Activated CD8-positive, alpha-beta memory T cell treated with anti-CD3 and anti-CD28 coated beads, Interleukin-2, amount 50 U/mL, for 48 hours (primary cell): ENCODE measurements at regions not wholly inside any gene's neighbourhood (a gene's known extent, or its start where the extent isn't known, plus 50 kb on each side); places are given as distances from the start of the nearest gene placed in this dataset.
A peak's percentile ranks its signal among the peaks of the same experiment; 100 is the strongest.
"Not testable (repeated sequence)": the region's sequence is repeated elsewhere in the genome, so short reads cannot be mapped to it uniquely, and the experiment has no call there.

Experiments used
- DNase-seq: peaks from one replicate; pipeline ENCODE4 v3.0.0-alpha.2; 2020

DNA sequence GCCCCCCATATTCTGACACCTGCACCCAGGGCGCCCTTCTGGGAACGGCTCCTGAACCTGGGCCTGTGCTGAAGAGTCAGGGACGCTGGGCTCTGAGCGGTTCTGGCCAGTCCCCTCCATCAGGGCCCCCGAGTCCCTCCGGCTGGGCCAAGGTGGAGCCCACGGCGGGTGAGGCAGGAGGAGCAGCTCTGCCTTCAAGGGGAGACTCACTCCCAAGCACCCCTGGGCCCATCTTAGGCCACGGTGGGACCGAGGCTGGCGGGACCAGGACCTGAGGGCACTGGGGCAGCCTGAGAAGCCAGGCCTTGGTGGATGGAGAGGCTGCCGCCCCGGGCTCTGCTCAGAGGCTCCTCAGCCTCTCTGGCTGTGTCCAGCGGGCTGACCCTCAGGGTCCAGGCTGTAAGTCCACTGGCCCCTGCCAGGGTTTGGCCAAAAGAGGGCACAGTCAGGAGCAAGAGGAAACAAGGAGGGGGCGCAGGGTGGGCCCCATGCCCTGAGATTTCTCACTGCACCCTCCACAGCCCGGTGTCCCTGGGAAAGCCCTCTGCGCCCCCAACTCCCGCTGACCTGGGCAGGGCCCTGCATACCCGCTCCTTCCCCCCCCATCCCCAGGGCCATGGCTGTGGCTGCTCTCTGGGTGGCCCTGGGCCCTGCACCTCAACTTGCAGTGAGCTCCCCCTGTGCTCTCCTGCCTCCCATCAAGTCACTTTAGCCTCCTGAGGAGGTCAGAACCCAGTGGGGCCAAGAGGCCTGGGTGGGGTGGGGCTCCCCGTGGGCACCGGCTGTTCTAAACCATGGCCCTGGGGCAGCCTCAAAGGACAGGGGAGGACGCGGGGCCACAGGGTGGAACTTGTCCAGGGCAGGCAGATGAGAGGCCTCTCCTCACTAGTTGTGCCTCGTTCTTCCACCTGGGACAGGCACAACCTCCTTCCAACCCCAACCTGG, 266.4 kb upstream of the SFSWAP start:
- no peak for DNase-seq

DNA sequence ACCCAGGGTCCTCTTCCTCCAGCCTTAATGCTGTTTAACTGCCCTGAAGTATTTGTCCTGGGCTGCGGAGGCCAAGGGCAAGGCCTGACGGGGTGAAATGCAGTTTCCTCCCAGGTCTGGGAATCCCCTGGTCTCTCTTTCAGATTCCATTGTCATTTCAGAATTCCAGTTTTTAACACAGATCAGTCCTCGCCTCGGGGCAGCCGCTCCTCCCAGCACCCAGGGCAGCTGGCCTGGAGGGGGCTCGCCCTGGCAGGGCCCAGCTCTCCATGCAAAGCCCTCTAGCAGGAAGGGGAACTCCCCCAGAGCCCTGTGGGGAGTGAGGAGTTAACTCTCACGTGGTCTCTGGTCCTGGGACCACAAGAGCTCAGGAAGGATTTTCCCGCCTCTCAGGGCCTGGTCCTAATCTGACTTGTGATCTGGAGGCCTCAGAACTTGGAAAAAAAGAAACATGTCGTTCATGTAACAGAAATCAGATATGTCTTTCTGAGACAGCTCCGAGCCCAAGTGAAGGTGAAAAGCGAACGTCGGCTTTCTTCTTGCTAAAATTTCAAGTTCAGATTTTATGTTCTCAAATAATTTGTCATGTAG, 265.6 kb upstream of the SFSWAP start:
- no peak for DNase-seq

DNA sequence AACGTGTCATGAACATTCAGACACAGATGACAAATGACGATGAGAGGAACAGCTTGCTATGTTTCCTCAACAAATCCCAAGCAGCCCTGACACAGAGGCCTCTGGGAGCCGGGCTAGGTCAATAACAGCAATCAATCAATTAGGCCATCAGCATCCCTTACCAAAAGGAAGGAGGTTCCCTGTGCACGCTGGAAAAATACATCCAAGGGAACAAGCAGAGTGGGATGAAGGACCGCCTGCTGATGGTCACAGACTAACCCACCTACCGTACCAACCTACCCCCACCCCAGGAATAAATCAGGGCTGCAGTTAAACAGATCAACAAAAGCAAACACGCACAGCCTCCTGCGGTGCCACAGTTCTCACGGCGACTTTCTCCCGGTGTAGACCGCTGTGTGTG, 265.1 kb upstream of the SFSWAP start:
- DNase-seq: no peak

DNA sequence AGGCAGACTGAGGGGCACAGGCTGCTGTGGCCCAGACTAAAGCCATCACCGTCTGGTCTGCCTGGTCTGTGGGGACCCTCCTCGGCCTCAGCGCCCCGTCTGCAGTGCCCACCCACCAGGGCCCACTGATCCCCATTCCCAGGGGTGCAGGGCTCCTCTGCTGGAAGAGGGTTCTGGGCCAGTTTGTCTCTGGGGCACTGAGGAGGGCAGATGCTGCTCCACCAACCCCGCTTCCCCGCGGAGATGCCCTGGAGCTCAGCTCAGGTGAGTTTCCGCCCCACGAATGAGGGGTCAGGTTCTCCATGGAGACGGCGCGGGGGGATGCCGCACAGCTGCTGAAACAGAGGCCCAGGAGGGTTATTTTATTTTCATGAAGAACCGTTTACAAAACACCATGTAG, 263.3 kb upstream of the SFSWAP start:
- DNase-seq: not testable (repeated sequence)

DNA sequence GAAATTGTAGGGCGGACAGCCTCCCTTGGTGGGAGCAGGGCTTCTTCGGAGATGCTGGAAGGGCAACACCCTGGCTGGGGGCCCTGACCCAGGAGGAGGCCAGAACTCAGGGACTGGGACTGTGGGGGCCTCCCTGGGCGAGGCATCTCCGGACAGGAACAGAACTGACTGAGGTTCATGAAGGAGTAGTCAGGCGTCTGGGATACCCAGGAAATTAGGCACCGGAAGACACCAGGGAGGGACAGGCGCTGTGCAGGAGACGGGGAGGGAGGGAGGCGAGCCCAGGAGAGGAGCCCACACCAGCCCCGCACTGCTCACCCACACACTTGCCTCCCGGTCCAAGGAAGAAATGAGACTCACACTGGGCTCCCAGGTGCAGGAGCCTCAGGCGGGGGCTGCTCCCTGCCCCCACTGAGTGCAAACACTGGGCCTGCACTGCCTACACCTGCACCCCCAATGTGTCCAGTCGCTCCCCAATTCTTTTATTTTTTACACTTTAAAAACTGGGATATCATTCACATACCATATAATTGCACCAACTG, 262.6 kb upstream of the SFSWAP start:
- no peak for DNase-seq

DNA sequence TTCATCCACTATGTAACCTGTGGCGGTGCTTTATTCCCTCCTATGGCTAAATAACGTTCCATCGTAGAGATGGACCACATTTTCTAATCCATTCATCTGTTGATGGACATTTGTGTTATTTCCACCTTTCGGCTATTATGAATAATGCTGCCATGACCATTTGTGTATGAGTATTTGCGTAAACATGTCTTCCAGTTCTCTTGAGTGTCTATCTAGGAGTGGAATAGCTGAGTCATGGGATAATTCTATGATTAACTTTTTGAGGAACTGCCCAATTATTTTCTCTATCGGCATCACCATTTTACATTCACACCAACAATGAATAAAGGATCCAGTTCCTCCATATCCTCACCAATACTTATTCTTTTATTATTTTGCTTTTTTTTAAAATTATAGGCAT, 261.9 kb upstream of the SFSWAP start:
- no peak for DNase-seq

DNA sequence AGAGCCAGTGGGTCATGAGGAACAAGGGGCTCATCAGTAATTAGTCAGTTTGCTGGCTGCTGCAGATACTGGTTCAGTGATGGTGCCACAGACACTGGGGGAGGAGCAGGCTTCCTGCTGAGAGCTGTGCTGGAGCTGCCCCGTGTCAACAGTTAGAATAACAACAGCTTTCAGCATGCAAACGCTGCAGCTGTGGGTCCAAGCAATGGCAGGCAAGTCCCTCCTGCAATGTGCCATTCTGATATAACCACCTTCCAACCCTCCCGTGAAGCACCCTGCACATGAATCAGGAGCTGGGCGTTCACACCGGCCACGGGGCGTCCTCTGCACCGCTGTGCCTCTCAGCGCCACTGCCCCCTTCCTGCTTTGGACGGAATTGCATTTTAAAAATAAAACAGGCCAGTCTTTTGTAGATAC, 258.4 kb upstream of the SFSWAP start:
- DNase-seq: peak; percentile 60

DNA sequence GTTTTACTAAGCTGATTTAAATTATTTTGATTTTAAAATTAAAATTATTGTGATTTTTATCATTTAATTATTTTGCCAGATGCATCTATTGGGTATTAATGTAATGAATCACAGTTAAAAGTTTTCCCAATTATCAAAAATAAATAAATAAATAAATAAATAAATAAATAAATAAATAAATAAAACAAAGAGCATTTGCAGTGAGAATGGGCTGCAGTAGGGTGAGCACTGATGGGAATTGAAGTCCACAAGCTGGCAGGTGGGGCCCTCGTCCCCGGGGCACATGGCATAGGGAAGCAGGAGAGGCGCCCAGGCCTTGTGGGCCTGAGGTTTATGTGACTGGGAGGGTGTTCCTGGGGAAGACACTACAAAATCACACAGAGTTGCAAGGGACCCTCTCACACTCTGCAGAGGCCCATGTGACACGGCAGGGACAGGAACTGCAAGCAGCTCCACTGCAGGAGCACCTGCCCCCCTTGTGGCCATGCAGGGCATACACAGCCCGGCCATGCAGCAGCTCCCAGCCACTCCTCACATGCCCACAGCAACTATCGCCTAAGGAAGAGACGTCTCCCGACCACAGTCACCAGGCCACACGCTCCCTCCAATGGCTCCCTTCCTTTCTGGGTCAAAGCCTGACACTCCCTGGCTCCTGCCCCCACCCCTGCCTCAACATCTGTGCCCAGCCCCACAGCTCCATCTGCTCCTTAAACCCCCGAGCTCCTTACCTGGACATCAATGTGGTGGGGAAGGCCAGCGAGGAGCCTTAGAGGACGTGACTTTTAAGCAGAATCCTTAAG, 256.3 kb upstream of the SFSWAP start:
- DNase-seq: peak; percentile 68

DNA sequence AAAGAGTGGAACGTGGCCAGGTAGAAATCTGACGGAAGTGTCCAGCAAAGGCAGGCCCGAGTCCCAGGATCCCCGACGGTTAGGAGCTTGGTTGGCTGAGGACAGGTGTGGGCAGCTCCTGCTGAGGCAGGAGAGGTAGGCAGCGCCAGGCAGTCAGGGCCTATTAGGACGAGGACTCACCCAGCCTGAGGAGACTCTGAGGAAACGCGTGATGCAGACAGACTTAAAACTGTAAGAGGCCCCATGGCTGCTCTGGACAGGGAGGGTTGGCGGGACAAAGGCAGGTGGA, 255.7 kb upstream of the SFSWAP start:
- DNase-seq: peak; percentile 39

DNA sequence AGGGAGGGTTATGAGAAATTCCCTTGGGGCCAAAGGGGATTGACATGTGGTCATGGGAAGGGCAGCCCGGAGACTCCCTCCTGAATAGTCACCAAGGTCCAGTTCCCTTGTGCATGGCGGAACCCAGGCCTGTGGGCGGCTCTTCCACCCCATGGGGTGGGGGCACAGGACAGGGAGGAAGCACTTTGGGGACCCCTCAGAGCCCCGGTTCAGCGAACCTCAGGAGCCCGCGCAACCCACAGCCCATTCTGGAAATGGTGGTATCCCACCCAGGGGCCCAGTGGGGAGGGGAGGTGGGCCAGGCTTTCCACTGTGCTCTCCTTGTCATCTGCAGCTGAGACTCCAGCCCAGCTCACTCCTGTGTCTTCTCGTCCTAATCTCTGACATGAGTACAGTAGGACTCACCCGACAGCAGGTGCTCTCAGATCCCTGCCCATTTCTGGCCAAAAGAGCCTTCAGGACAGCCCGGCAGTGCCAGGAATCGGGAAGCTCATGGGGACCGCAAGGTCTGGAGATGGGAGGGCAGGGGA, 255.2 kb upstream of the SFSWAP start:
- DNase-seq: peak; percentile 35

DNA sequence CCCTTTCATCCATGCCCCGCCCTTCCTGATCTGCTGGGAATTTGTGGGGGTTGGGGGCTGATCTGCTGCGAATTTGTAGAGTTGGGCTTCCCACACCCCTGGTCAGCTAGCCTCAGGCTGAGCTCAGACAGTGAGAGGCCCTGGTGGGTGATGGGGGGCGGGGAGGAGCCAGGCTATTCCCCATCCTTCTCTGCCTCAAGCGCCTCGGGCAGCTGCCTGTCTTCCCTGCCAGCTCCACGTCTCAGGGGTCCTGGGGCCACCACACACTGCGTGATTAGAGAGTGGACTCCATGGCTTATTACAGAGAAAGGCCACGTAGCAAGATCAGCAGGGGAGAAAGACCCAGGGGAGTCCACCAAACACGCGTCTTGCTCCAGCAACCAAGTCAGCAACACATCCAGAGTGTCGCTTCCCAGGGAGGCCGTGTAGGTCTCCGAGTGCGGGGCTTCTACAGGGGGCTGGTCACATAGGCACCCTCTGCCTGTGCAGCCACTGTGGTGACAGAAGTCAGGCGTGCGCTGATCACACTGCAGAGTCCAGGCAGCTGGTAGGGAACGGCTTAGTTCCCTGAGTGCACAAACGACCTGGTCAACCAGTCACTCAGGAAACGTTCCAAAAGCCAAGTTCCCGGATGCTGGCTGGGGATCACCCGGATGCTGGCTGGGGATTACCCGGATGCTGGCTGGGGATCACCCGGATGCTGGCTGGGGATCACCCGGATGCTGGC, 254.4 kb upstream of the SFSWAP start:
- no peak for DNase-seq

DNA sequence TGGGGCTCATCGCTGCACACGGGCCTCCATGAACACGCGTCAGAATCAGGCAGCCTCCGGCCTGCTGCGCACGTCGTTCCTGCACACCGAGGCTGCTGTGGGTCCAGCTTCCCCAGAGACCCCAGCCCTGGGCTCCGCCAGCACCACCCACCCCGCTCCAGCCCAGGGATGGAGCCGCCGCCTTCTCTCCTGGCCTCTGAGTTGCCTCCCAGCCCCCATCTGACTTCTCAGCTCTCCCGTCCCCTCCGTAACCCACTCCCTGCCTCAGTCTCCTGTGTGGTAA, 253.9 kb upstream of the SFSWAP start:
- DNase-seq: no peak

DNA sequence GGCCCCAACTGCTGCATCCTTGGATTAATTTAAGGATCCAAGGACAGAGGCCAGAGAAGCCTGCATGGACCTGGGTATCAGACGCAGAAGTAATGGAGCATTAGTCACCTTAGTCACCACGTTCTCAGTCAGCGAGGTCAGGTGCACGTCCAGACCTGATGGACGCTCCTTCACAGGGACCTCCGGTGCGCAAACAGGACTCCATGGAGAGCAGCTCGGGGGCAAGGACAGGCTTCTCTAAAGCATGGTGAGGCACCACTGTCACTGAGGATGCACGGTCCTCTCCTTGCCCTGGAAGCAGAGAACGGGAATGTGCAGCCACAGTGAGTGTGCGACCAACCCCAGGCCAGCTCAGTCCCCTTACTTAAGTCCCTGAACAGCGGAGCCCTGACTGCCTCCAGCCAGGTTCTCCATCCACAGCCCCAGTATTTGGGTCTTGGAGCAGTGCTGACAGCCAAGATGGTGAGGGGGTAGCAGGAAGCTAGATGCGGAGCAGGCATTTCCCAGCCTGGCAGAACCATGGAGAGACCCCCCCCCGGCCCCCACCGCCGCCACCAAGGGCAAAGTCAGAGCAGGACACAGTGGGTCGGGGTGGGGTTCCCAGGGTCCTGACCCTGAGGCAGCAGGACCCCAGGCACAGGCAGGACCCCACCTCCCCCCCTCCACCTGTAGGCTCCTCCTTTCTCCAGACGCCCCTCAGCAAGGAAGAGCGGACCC, 253.4 kb upstream of the SFSWAP start:
- DNase-seq: no peak

DNA sequence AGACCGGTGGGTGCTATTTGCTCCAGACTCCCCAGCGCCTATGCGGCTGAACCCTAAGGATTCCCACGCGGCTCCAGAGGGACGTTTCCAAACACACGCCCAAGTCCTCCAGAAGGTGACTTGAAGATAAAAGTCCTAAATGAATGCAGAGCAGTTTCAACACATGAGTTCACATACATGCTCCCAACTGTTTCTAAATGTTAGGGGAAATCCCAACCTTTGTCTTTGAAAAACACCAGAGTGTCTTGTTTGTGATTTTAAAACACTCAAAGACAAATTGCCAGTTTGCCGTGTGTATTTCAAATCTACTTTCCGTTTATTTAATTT, 252.9 kb upstream of the SFSWAP start:
- DNase-seq: peak; percentile 42

DNA sequence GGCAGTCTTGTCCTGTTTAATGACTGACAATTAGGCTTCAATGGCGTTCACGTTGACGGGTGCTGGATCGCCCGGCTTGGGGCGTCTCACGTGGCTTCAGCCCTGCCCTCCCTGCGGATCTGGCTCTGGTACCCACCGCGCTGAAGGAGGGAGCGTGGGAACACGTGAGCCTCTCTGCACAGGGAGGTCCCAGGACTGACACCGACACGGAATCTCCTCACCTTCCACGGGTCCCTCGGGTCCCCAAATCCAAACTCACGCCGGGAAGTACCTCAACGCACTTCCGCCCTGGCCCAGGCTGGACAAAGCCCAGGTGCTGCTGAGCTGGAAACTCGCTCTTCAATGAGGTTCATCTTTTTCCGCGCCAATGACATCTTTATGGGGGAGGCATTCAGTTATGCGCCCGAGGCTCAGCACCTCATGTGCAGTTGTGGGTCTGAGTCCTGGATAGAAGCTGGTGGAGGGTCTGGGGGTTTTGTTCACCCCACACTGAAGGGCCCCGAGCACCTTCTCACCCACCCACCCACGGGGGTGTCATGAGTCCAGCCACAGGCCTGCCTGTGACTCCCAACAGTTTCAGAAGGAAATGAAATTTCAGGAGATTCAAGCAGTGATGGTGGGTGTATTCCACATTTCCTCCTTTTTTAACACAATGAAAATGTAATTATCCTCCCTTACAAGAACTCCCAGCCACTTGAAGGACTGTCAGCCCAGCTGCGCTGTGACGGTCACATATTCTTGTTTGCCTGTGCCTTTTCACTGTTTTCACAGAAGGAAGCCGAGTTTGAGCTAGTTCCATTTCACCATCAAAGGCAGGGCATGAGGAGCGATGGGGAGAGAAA, 251.7 kb upstream of the SFSWAP start:
- peak; percentile 28 for DNase-seq

DNA sequence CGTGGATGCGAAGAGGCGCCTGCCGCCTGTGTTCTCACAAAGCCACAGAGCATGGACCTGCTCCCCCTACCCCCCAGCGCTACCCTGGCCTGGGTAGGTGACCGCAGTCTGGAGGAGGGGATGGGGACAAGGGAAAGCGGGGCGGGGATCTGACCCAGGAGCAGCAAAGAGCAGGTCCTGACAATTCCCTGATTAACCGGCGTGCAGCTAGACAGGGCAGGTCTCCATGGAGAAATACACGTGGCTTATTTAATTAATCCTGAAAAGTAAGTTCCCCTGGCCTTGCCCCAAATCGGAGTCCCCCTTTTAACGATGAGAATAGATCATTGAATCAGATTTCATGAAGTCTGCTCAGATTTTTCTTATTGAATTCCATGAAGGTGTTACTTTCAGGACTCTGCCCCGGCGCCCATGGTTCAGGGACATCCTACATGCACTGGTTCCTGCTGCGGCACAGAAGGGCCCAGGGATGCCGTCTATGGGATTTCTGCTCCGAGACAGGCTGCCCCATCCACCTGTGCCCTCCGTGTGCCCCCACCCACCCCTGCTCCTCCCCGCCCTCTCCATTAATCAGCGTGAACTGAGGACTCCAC, 251.0 kb upstream of the SFSWAP start:
- peak; percentile 15 for DNase-seq

DNA sequence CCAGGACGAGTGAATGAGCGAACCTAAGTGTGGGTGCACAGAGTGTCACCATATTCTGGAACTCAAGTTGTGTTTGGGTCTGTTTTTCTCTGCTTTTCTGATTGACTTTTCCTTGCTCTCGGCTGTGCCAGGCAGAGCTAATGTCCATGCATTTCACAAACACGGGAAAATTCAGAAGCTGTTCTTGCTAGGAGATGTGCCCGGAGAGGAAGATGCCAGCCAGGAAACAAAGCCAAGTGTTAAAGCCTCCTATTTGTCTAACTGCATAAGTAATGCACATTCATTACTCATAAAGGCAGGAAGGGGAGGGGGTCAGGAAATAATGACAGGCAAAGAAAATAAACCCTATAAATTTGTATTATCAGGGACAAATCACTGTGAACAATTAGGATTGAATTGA, 250.4 kb upstream of the SFSWAP start:
- peak; percentile 2 for DNase-seq

DNA sequence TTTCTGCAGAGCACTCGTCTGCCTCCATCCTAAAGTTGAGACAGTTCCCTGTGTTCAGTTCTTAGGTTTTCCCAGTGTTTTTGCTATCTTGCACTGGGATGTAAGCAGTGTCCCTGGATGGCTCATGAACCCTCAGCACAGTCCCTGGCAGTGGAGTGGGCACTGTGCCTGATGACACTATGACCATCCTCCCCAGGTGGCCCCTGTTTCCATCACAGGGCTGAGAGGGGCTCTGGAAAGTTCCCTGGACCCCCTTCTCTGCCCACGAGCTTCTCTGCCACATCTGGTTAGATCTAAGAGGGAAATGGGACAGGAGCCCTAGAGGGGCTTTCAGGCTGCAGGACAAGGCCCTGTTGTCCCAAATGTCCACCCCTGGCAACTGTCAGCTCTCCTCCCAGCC, 249.8 kb upstream of the SFSWAP start:
- peak; percentile 3 for DNase-seq

DNA sequence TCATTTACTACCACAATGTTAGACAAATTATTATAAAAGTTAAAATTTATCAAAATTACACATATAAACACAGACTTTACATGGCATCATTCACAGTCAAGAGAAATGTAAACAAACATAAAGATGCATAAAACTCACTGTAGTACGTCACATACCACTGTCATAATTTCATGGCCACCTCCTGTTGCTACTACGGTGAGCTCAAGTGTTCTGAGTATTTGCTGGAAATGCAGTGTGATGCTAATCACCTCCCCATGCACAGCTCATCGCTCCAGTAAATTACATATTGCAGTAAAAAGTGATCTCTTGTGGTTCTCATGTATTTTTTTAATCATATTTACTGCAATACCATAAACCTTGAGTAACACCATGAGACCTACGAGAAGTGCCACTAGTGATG, 247.7 kb upstream of the SFSWAP start:
- DNase-seq: no peak

DNA sequence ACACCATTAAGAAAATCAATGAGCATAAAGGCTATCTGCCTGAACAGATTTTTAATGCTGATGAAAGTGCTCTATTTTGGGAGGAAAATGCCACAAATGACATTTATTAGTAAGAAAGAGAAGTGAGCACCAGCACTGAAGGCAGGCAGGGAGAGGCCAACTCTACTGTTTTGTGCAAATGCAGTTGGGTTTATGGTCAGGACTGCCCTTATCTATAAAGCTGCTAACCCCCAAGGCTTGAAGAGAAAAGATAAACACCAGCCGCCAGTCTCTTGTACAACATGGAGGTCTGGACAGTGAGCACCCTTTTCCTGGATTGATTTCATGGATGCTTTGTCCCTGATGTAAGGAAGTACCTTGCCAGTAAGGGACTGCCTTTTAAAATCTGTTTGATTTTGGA, 246.8 kb upstream of the SFSWAP start:
- DNase-seq: no peak

DNA sequence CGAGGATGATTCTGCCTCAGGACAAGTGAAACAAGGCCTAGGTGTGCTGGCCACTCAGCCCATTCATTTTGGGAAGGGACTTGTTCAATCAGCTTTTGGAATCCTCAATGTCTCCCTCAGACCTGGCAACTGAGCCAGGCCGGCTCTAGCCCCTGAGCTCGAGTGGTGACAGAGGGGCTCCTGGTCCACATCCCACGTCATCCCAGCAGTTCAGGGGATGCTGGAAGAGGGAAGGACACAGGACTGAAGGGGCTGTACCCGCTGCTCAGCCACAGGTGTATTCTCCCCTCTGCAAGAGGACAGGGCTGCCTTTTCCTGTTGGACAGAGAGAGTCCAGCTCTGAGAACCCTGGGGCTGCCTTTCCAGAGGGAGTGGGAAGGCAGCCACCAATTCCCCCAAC, 244.6 kb upstream of the SFSWAP start:
- DNase-seq: no peak
